ENCODE measurements at regions not wholly inside any gene's neighbourhood (a gene's known extent, or its start where the extent isn't known, plus 50 kb on each side); places are given as distances from the start of the nearest gene placed in this dataset.

- Histone ChIP-seq H3K36me3 (ENCODE audit: control insufficient read depth, insufficient read depth, low read length) (no peaks in the 10 kb centered on the region), H3K4me3 (ENCODE audit: low read length) (no peak overlapping the region), H3K9me3 (ENCODE audit: control insufficient read depth, insufficient read depth, low read length) (no peaks in the 10 kb centered on the region), H3K27me3 (ENCODE audit: control insufficient read depth, insufficient read depth, low read length) (no peaks in the 10 kb centered on the region), H3K27ac (ENCODE audit: low read length) (no peak overlapping the region), H3K4me1 (ENCODE audit: control insufficient read depth, insufficient read depth, low read length) (no peaks in the 10 kb centered on the region)
- WGBS (ENCODE audit: insufficient coverage, insufficient read length) = no CpG with 5 or more reads among the region's 2 CpGs
- no peak for DNase-seq (ENCODE audit: low read depth, low spot score)
Observed at GRCh38 chr9:95809686-95810085, 65.8 kb upstream of the ERCC6L2 start.

DNA sequence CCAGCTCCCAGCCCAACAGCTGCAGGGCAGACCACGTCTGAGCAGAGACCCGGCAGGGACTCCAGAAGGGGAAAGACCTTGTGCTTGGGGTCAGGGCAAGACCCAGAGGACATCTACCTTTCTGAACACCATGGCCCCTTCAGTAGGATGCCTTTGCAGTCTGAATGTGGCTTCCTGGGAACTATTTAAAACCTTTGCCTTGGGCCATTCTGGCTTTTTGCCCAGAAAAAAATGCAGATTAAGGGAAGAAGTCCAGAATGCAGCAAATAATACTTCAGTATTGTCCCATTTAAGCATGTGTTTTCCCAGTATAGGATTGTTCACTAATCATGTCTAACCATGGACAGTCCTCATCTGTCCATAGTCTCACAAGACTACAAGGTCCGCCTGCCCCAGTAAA lies 67.5 kb upstream of the ERCC6L2 start:
- Histone ChIP-seq H3K36me3 (ENCODE audit: control insufficient read depth, insufficient read depth, low read length) (no peaks in the 10 kb centered on the region), H3K4me1 (ENCODE audit: control insufficient read depth, insufficient read depth, low read length) (no peaks in the 10 kb centered on the region), H3K27me3 (ENCODE audit: control insufficient read depth, insufficient read depth, low read length) (no peaks in the 10 kb centered on the region), H3K9me3 (ENCODE audit: control insufficient read depth, insufficient read depth, low read length) (no peaks in the 10 kb centered on the region), H3K27ac (ENCODE audit: low read length) (no peak overlapping the region), H3K4me3 (ENCODE audit: low read length) (no peak overlapping the region)
- DNase-seq (ENCODE audit: low read depth, low spot score) = no peak
- no CpG with 5 or more reads among the region's 3 CpGs for WGBS (ENCODE audit: insufficient coverage, insufficient read length)

DNA sequence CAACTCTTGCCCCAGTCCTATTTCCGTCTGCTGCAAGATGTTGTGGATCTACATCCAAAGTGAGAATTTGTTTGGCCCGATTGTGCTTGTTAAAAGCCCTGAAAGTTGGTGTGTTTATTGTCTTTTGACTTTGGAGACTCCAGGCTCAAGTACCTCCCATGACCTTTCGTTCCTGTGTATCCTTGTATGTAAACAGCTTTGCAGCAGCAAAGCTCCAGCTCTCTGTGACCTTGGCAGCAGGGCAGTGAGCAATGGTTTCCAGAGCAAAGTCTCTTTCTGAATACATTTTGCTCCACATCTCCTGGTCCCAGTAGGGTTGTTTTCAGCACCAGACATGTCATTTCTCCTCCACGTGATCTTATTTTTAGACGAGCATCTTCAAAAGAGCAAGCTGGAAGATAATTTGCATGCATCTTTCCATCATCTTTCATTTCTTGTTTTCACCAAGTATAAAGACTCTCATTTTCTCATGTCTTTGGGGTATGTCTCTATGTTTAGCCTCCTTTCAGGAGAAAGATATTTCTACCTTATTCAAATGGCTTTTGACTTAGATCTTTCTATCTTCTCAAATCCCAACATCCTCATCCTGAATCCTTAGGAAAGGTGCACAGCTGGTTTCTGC lies 68.1 kb upstream of the ERCC6L2 start:
- Histone ChIP-seq H3K27me3 (ENCODE audit: control insufficient read depth, insufficient read depth, low read length) (no peaks in the 10 kb centered on the region), H3K4me1 (ENCODE audit: control insufficient read depth, insufficient read depth, low read length) (no peaks in the 10 kb centered on the region), H3K27ac (ENCODE audit: low read length) (no peak overlapping the region), H3K9me3 (ENCODE audit: control insufficient read depth, insufficient read depth, low read length) (no peaks in the 10 kb centered on the region), H3K4me3 (ENCODE audit: low read length) (no peak overlapping the region), H3K36me3 (ENCODE audit: control insufficient read depth, insufficient read depth, low read length) (no peaks in the 10 kb centered on the region)
- no CpG with 5 or more reads among the region's 5 CpGs for WGBS (ENCODE audit: insufficient coverage, insufficient read length)
- DNase-seq (ENCODE audit: low read depth, low spot score) = no peak

DNA sequence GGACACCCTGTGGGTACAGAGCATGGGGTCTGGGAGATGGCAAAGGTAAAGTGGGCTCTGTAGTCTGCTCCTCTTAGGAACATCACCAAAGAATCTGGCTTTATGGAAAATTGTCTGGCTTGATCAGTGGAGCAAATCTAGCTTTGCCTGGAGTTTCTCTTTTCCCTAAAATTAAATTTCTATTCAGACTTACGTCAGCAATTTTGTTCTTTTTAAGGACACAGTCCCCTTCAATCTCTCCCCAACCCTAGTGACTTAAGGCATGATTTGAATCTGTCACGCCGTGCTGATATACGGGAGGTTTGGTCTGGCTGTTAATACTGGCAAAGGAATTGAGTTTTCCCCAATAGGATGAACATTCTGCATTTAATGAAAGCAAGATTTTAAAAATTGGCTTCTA lies 72.3 kb upstream of the ERCC6L2 start:
- Histone ChIP-seq H3K4me3 (ENCODE audit: low read length) (no peak overlapping the region), H3K36me3 (ENCODE audit: control insufficient read depth, insufficient read depth, low read length) (no peaks in the 10 kb centered on the region), H3K9me3 (ENCODE audit: control insufficient read depth, insufficient read depth, low read length) (no peaks in the 10 kb centered on the region), H3K27ac (ENCODE audit: low read length) (no peak overlapping the region), H3K4me1 (ENCODE audit: control insufficient read depth, insufficient read depth, low read length) (no peaks in the 10 kb centered on the region), H3K27me3 (ENCODE audit: control insufficient read depth, insufficient read depth, low read length) (no peaks in the 10 kb centered on the region)
- DNase-seq (ENCODE audit: low read depth, low spot score) = no peak
- no CpG with 5 or more reads among the region's 4 CpGs for WGBS (ENCODE audit: insufficient coverage, insufficient read length)

DNA sequence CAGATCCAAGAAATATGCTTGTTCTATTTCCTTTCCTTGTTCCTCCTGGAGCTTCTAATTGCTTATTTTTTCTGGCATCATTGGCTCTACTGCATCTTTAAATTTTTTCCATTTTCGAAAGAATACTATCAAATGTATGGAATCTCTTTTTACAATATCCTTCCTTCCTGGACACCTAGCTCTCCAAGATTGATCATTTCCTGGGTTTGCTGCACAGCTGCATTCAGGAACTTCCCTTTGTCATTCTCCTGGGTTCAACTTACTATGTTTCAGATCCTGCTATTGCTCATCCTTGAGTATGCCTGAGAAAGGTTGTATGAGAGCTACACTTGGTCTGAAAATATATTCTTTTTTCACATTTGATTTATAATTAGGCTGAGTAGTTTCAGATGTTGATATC lies 73.7 kb upstream of the ERCC6L2 start:
- H3K4me1 ChIP-seq (ENCODE audit: control insufficient read depth, insufficient read depth, low read length) = no peaks in the 10 kb centered on the region
- no CpG with 5 or more reads among the region's 1 CpG for WGBS (ENCODE audit: insufficient coverage, insufficient read length)

GRCh38 chr9:95796029-95796428 lies 79.5 kb upstream of the ERCC6L2 start:
- H3K36me3 ChIP-seq (ENCODE audit: control insufficient read depth, insufficient read depth, low read length) = no peaks in the 10 kb centered on the region
- H3K4me3 ChIP-seq (ENCODE audit: low read length) = no peak overlapping the region
- H3K27ac ChIP-seq (ENCODE audit: low read length) = no peak overlapping the region
- H3K9me3 ChIP-seq (ENCODE audit: control insufficient read depth, insufficient read depth, low read length) = no peaks in the 10 kb centered on the region
- H3K4me1 ChIP-seq (ENCODE audit: control insufficient read depth, insufficient read depth, low read length) = peaks cover 2% of the 10 kb centered on the region; the same call in 1 of the 2 replicates
- WGBS (ENCODE audit: insufficient coverage, insufficient read length) = no CpG with 5 or more reads among the region's 6 CpGs
- 0 out of 2 replicates have a peak, but pooled peaks cover 1% of the 10 kb centered on the region for H3K27me3 ChIP-seq (ENCODE audit: control insufficient read depth, insufficient read depth, low read length)
- DNase-seq (ENCODE audit: low read depth, low spot score) = no peak

More for the DNA sequence above, 73.7 kb upstream of the ERCC6L2 start:
- Histone ChIP-seq H3K4me3 (ENCODE audit: low read length) (no peak overlapping the region), H3K27ac (ENCODE audit: low read length) (no peak overlapping the region), H3K36me3 (ENCODE audit: control insufficient read depth, insufficient read depth, low read length) (no peaks in the 10 kb centered on the region), H3K27me3 (ENCODE audit: control insufficient read depth, insufficient read depth, low read length) (no peaks in the 10 kb centered on the region), H3K9me3 (ENCODE audit: control insufficient read depth, insufficient read depth, low read length) (no peaks in the 10 kb centered on the region)
- DNase-seq (ENCODE audit: low read depth, low spot score) = no peak

DNA sequence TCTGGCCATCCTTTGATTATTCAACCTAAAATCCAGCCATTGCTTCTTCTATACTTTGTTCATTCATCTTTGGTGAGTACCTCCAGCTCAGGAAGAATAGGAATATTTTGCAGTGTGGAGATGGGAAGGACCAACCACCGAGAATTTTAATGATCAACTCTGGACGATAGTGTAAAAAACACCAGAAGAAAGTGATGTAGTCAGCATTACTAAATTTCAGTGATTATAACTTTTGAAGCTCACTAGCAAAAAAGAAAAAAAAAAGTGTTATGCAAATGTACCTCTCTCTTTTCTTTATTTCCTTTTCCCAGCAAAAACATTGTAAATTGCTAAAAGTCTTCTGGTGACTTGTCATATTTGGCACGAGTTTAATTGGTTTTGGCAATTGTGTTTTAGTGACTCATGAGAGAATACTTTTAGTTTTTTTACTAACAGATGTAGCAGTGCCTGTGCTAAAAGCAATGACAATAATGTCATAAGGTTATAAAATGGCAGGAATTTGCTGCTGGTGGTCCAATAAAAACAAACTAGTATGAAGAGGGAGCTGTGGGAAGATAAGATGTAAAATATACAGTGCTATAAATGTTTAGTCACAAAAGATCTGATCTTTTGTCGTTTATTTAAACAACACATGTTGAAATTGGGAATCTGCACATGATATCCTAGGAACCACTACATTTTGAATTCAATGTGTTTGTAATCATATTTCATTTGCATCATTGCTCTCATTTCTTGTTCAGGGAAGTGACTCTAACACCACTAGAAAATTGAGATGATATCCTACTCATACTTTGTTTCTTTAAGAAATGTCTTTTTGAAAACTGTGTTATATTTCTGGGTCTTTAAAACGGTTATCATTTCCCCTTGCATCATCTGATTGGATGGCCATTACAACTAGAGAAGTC lies 81.3 kb upstream of the ERCC6L2 start:
- Histone ChIP-seq H3K36me3 (ENCODE audit: control insufficient read depth, insufficient read depth, low read length) (no peaks in the 10 kb centered on the region), H3K27ac (ENCODE audit: low read length) (no peak overlapping the region), H3K4me3 (ENCODE audit: low read length) (no peak overlapping the region), H3K9me3 (ENCODE audit: control insufficient read depth, insufficient read depth, low read length) (no peaks in the 10 kb centered on the region), H3K4me1 (ENCODE audit: control insufficient read depth, insufficient read depth, low read length) (peaks cover 2% of the 10 kb centered on the region; the same call in 1 of the 2 replicates), H3K27me3 (ENCODE audit: control insufficient read depth, insufficient read depth, low read length) (0 out of 2 replicates have a peak, but pooled peaks cover 1% of the 10 kb centered on the region)
- DNase-seq (ENCODE audit: low read depth, low spot score) = no peak
- no CpG with 5 or more reads among the region's 5 CpGs for WGBS (ENCODE audit: insufficient coverage, insufficient read length)

DNA sequence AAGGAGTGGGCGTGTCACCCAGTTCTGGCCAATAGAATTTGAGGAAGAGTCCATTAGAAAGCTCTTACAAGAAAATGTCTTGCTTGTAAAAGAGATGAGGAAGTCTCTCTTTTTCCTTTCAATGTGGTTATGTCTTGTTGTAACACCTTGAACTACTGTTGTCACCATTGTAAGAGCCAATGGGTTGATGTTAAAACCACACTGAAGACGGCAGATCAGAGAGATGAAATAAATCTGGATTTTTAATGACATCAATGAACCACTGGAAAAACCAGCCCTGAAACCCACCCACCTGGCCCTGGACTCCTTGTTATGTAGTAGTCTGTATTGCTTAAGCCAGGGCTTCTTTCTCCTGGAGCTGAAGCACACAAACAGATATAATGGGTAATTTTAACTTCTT lies 83.8 kb upstream of the ERCC6L2 start:
- Histone ChIP-seq H3K9me3 (ENCODE audit: control insufficient read depth, insufficient read depth, low read length) (no peaks in the 10 kb centered on the region), H3K27me3 (ENCODE audit: control insufficient read depth, insufficient read depth, low read length) (0 out of 2 replicates have a peak, but pooled peaks cover 1% of the 10 kb centered on the region), H3K4me1 (ENCODE audit: control insufficient read depth, insufficient read depth, low read length) (peaks cover 2% of the 10 kb centered on the region; the same call in 1 of the 2 replicates), H3K36me3 (ENCODE audit: control insufficient read depth, insufficient read depth, low read length) (no peaks in the 10 kb centered on the region), H3K27ac (ENCODE audit: low read length) (no peak overlapping the region), H3K4me3 (ENCODE audit: low read length) (no peak overlapping the region)
- WGBS (ENCODE audit: insufficient coverage, insufficient read length) = no CpG with 5 or more reads among the region's 2 CpGs
- DNase-seq (ENCODE audit: low read depth, low spot score) = no peak

GRCh38 chr9:95791286-95791685 lies 84.2 kb upstream of the ERCC6L2 start:
- no peak for DNase-seq (ENCODE audit: low read depth, low spot score)
- H3K27ac ChIP-seq (ENCODE audit: low read length) = no peak overlapping the region
- no peaks in the 10 kb centered on the region for H3K36me3 ChIP-seq (ENCODE audit: control insufficient read depth, insufficient read depth, low read length)
- peaks cover 2% of the 10 kb centered on the region; the same call in 1 of the 2 replicates for H3K4me1 ChIP-seq (ENCODE audit: control insufficient read depth, insufficient read depth, low read length)
- no peaks in the 10 kb centered on the region for H3K9me3 ChIP-seq (ENCODE audit: control insufficient read depth, insufficient read depth, low read length)
- no peak overlapping the region for H3K4me3 ChIP-seq (ENCODE audit: low read length)
- no CpG with 5 or more reads among the region's 4 CpGs for WGBS (ENCODE audit: insufficient coverage, insufficient read length)
- 0 out of 2 replicates have a peak, but pooled peaks cover 1% of the 10 kb centered on the region for H3K27me3 ChIP-seq (ENCODE audit: control insufficient read depth, insufficient read depth, low read length)

DNA sequence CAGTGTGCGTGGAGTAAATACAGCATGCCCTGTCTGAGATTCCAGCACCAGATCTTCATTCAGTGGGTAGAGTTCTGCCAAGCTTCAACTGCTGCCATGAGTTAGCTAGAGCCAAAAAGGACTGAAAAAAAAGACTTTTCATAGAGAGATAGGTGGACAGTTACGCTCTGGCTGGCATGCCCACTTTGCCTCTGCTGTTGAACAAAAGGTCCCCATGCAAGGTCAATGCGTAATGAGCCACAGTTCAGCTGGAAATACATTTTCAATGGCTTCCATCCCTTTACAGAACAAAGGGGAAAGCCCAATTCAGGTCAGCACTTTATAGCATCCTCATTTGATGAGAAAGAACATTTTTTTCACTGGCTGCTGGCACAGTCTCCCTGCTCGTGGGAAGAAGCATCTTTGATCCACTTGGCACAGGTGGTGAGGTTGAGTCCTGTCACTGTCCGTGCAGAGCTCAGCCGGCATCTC lies 86.9 kb upstream of the ERCC6L2 start:
- H3K27ac ChIP-seq (ENCODE audit: low read length) = no peak overlapping the region
- H3K4me1 ChIP-seq (ENCODE audit: control insufficient read depth, insufficient read depth, low read length) = peaks cover 1% of the 10 kb centered on the region; the same call in 1 of the 2 replicates
- WGBS (ENCODE audit: insufficient coverage, insufficient read length) = no CpG with 5 or more reads among the region's 6 CpGs
- H3K27me3 ChIP-seq (ENCODE audit: control insufficient read depth, insufficient read depth, low read length) = no peaks in the 10 kb centered on the region
- H3K9me3 ChIP-seq (ENCODE audit: control insufficient read depth, insufficient read depth, low read length) = no peaks in the 10 kb centered on the region
- H3K36me3 ChIP-seq (ENCODE audit: control insufficient read depth, insufficient read depth, low read length) = no peaks in the 10 kb centered on the region
- no peak for DNase-seq (ENCODE audit: low read depth, low spot score)
- no peak overlapping the region for H3K4me3 ChIP-seq (ENCODE audit: low read length)

Data from iPS DF 6.9 (cell line).